SK-N-SH (cell line): ENCODE measurements at regions not wholly inside any gene's neighbourhood (a gene's known extent, or its start where the extent isn't known, plus 50 kb on each side); places are given as distances from the start of the nearest gene placed in this dataset.

Experiments
- CTCF ChIA-PET: fragments of 300-600, 350-600 bp; formaldehyde crosslinking; extraction: SDS; loops from one replicate; lab custom pipeline; 2021; lab: Yijun Ruan, JAX
- POLR2A ChIA-PET: fragments of 350-600 bp; sonication (Branson Sonifier 250); formaldehyde crosslinking; extraction: SDS; loops from one replicate; lab custom pipeline; 2020; ENCODE audit warnings: antibody characterized with exemption, inconsistent platforms; lab: Yijun Ruan, JAX
- DNase-seq: peaks from one replicate; pipeline ENCODE4 v3.0.0; 2012
- H2AFZ ChIP-seq: fragments of 200-600 bp; sonication (generic); 2 replicates; pipeline ENCODE4 v1.8.1; 2016; ENCODE audit warnings: antibody characterized with exemption, mild to moderate bottlenecking, low read depth
- H3F3A ChIP-seq: fragments of 200-600 bp; sonication (generic); replicated peaks from 2 replicates; pipeline ENCODE3; 2016; ENCODE audit warnings: antibody characterized with exemption, mild to moderate bottlenecking; ENCODE audit not compliant: insufficient read depth
- H3K27ac ChIP-seq, 2 experiments: fragments of 200-500 bp in 1 of 2; fragments of 200-600 bp in 1 of 2; sonication (Bioruptor generic) in 1 of 2; sonication (generic), shearing (Covaris generic) in 1 of 2; 2 replicates each; pipeline versions ENCODE4 v1.5.1 to v1.6.1; 2014 to 2016; ENCODE audit warnings: low read depth in 2 of 2, inconsistent platforms in 1 of 2, low read length in 1 of 2, mild to moderate bottlenecking in 1 of 2, mixed read lengths in 1 of 2
- H3K27me3 ChIP-seq: fragments of 200-600 bp; sonication (generic), shearing (Covaris generic); 2 replicates; pipeline ENCODE4 v1.6.1; 2016; ENCODE audit warnings: mixed run types; ENCODE audit not compliant: insufficient read depth
- H3K36me3 ChIP-seq, 2 experiments: fragments of 200-500 bp in 1 of 2; fragments of 200-600 bp in 1 of 2; sonication (Bioruptor generic) in 1 of 2; sonication (generic) in 1 of 2; replicated peaks in 1 of 2; 2 replicates each; pipeline versions ENCODE3 to v1.5.1; 2014 to 2016; ENCODE audit warnings: low read length in 1 of 2, mild to moderate bottlenecking in 1 of 2; ENCODE audit not compliant: insufficient read depth in 2 of 2, control insufficient read depth in 1 of 2
- H3K4me1 ChIP-seq, 2 experiments: fragments of 200-500 bp in 1 of 2; fragments of 200-600 bp in 1 of 2; sonication (Bioruptor generic) in 1 of 2; sonication (generic), shearing (Covaris generic) in 1 of 2; 2 replicates each; pipeline versions ENCODE4 v1.5.1 to v1.6.1; 2014 to 2016; ENCODE audit warnings: low read depth in 1 of 2, low read length in 1 of 2, mixed run types in 1 of 2; ENCODE audit not compliant: insufficient read depth in 2 of 2, control insufficient read depth in 1 of 2
- H3K4me2 ChIP-seq: fragments of 200-600 bp; sonication (generic), shearing (Covaris generic); 2 replicates; pipeline ENCODE4 v1.6.1; 2017; ENCODE audit warnings: mixed run types
- H3K4me3 ChIP-seq, 2 experiments: fragments of 200-500 bp in 1 of 2; fragments of 200-600 bp in 1 of 2; sonication (Bioruptor generic) in 1 of 2; sonication (generic), shearing (Covaris generic) in 1 of 2; 2 replicates each; pipeline versions ENCODE4 v1.5.1 to v1.8.1; 2014 to 2016; ENCODE audit warnings: low read depth in 2 of 2, inconsistent platforms in 1 of 2, low read length in 1 of 2, mild to moderate bottlenecking in 1 of 2, mixed read lengths in 1 of 2, moderate library complexity in 1 of 2
- H3K79me2 ChIP-seq: fragments of 200-600 bp; sonication (generic); 2 replicates; pipeline ENCODE4 v1.8.1; 2017; ENCODE audit warnings: mild to moderate bottlenecking; ENCODE audit not compliant: insufficient read depth
- H3K9ac ChIP-seq: fragments of 200-600 bp; sonication (generic); 2 replicates; pipeline ENCODE4 v1.6.1; 2017; ENCODE audit warnings: mixed run types
- H3K9me2 ChIP-seq: fragments of 200-600 bp; sonication (generic); 2 replicates; pipeline ENCODE4 v1.6.1; 2017; ENCODE audit warnings: mixed run types
- H3K9me3 ChIP-seq: fragments of 200-600 bp; sonication (generic); 2 replicates; pipeline ENCODE4 v1.6.1; 2017; ENCODE audit warnings: mixed run types, mild to moderate bottlenecking, moderate library complexity
- H4K20me1 ChIP-seq: fragments of 200-600 bp; sonication (generic); 2 replicates; pipeline ENCODE4 v1.6.1; 2017; ENCODE audit warnings: mild to moderate bottlenecking, mixed run types; ENCODE audit not compliant: insufficient read depth
- ELF1 ChIP-seq: IDR thresholded peaks from 2 replicates; pipeline ENCODE4 v1.4.0; 2012
- EP300 ChIP-seq, 2 experiments: IDR thresholded peaks; 2 replicates each; pipeline versions ENCODE4 v1.4.0 to v1.6.1; 2012; ENCODE audit warnings: borderline replicate concordance in 1 of 2, low read depth in 1 of 2, low read length in 1 of 2
- EZH2phosphoT487 ChIP-seq: fragments of 200-600 bp; sonication (generic); IDR thresholded peaks from 2 replicates; pipeline ENCODE4 v1.6.1; 2017; ENCODE audit warnings: low read depth, mixed run types, mild to moderate bottlenecking, antibody characterized with exemption, moderate library complexity, borderline replicate concordance
- FOSL2 ChIP-seq: IDR thresholded peaks from 2 replicates; pipeline ENCODE4 v1.4.0; 2012; ENCODE audit warnings: low read depth, mild to moderate bottlenecking, moderate library complexity, borderline replicate concordance
- FOXJ3 ChIP-seq: sonication (generic); formaldehyde crosslinking; IDR thresholded peaks from 2 replicates; pipeline ENCODE4 v1.5.1; 2020; ENCODE audit warnings: mild to moderate bottlenecking, missing genetic modification reagents
- FOXM1 ChIP-seq: IDR thresholded peaks from 2 replicates; pipeline ENCODE4 v1.4.0; 2012; ENCODE audit warnings: low read depth, mild to moderate bottlenecking
- GABPA ChIP-seq: IDR thresholded peaks from 2 replicates; pipeline ENCODE4 v1.4.0; 2012; ENCODE audit warnings: low read depth, mild to moderate bottlenecking
- MEF2A ChIP-seq: IDR thresholded peaks from 2 replicates; pipeline ENCODE4 v1.4.0; 2012; ENCODE audit warnings: low read depth, borderline replicate concordance
- MXI1 ChIP-seq: IDR thresholded peaks from 2 replicates; pipeline ENCODE4 v1.6.1; 2012; ENCODE audit warnings: mild to moderate bottlenecking, low read depth, low read length, improper control_type of control experiment
- NFIC ChIP-seq: IDR thresholded peaks from 2 replicates; pipeline ENCODE4 v1.4.0; 2012; ENCODE audit warnings: borderline replicate concordance
- NRF1 ChIP-seq: IDR thresholded peaks from 2 replicates; pipeline ENCODE4 v1.6.1; 2012; ENCODE audit warnings: low read depth, mild to moderate bottlenecking, low read length
- SMC3 ChIP-seq: IDR thresholded peaks from 2 replicates; pipeline ENCODE4 v1.6.1; 2012; ENCODE audit warnings: low read depth, low read length, improper control_type of control experiment
- TAF1 ChIP-seq: IDR thresholded peaks from 2 replicates; pipeline ENCODE4 v1.6.1; 2012; ENCODE audit warnings: low read depth, mild to moderate bottlenecking, low read length, moderate library complexity, borderline replicate concordance
- TCF12 ChIP-seq: IDR thresholded peaks from 2 replicates; pipeline ENCODE4 v1.4.0; 2012
- TEAD4 ChIP-seq: IDR thresholded peaks from 2 replicates; pipeline ENCODE4 v1.4.0; 2012; ENCODE audit warnings: mild to moderate bottlenecking, borderline replicate concordance; ENCODE audit not compliant: insufficient read depth
- WGBS: methylation state at CpG from one replicate; pipeline ENCODE4 v1.1.6; 2017; ENCODE audit warnings: low lambda C conversion rate; 5-methylcytosine and 5-hydroxymethylcytosine counted together
- TF ChIP-seq, protein P1 (sequence below): IDR thresholded peaks from 2 replicates; pipeline ENCODE4; 2012
- TF ChIP-seq, protein P2 (sequence below): IDR thresholded peaks from 2 replicates; pipeline ENCODE4 v1.4.0; 2012; ENCODE audit warnings: low read depth, borderline replicate concordance
- TF ChIP-seq, protein P3 (sequence below): IDR thresholded peaks from 2 replicates; pipeline ENCODE4 v1.4.0; 2012; ENCODE audit warnings: low read depth, borderline replicate concordance

DNA sequence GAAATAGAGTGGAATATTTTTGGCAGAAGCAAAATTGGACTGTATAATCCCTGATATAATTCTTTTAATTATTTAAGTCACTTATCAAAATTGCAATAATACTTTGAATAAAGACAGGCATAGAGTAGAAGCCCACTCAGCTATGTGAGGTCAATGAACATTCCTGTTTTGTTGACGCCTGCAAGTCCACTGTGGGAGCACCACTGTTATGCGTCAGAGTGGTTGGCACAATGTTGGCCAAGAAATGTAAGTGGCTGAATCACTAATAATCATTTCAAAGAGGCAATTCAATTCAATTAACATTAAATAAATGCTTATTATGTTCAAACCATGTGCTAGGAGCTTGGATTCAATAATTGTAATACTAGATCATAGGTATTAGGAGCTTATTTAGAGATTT lies 221.0 kb downstream of the SPCS3 start:
- Histone ChIP-seq H4K20me1 (no peaks in the 10 kb centered on the region), H3K9ac (no peak overlapping the region), H3K27me3 (peaks cover 11% of the 10 kb centered on the region; the same call in 1 of the 2 replicates), H3K9me2 (no peaks in the 10 kb centered on the region), H3F3A (peaks cover 16% of the 10 kb centered on the region), H3K79me2 (no peaks in the 10 kb centered on the region), H2AFZ (no peak overlapping the region), H3K4me3 (no peak overlapping the region), H3K36me3 (no peaks in the 10 kb centered on the region), H3K9me3 (no peaks in the 10 kb centered on the region), H3K4me1 (peaks cover 0 to 3% of the 10 kb centered on the region in 2 experiments; a peak in 1 of 4 replicates), H3K27ac (peak overlapping the region; percentile 40 to 57; a peak in 3 of 4 replicates), H3K4me2 (no peak overlapping the region)
- 0 out of 2 replicates have a peak, but pooled peaks have one; percentile 17 for TF ChIP-seq FOSL2
- TF ChIP-seq TCF12, result peak; percentile 25; the same call in 1 of the 2 replicates
- TF ChIP-seq TEAD4, result 0 out of 2 replicates have a peak, but pooled peaks have one; percentile 23
- TF ChIP-seq SMC3, result no peak
- 0 out of 2 replicates have a peak, but pooled peaks have one; percentile 12 for TF ChIP-seq NFIC
- no peak for TF ChIP-seq TAF1
- no peak for TF ChIP-seq MXI1
- WGBS, result 20% methylated on average over 2 of the region's 2 CpGs
- DNase-seq, result no peak
- CTCF ChIA-PET, result no interaction called here
- POLR2A ChIA-PET, result no interaction called here

DNA sequence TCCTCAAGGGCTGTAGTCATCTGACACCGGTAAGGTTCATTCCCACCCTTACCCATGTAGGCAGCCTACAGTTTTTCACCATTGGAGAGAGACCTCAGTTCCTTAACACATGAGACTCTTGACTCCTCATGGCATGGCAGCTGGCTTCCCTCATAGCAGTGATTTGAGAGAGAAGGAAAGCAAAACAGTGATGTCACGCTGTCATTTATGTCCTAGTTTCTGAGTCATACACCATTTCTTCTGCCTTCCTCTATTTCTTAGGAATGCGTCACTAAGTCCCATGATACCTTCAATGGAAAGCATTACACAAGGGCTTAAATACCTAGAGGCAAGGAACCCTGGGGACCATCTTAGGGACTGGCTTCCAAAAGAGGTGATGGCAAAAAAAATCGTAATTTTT lies 226.1 kb downstream of the SPCS3 start:
- Histone ChIP-seq H3K79me2 (no peaks in the 10 kb centered on the region), H4K20me1 (no peaks in the 10 kb centered on the region), H3K4me3 (no peak overlapping the region), H3K4me1 (peaks cover 0 to 11% of the 10 kb centered on the region in 2 experiments; a peak in 2 of 4 replicates), H2AFZ (no peak overlapping the region), H3K9me2 (no peaks in the 10 kb centered on the region), H3K9me3 (no peaks in the 10 kb centered on the region), H3F3A (peaks cover 20% of the 10 kb centered on the region), H3K4me2 (no peak overlapping the region), H3K27me3 (peaks cover 14% of the 10 kb centered on the region; the same call in 1 of the 2 replicates), H3K9ac (no peak overlapping the region), H3K27ac (peak overlapping the region in 1 of 2 experiments; percentile 85; a peak in 1 of 4 replicates), H3K36me3 (no peaks in the 10 kb centered on the region)
- POLR2A ChIA-PET, result no interaction called here
- DNase-seq, result no peak
- WGBS, result 10% methylated on average over 4 of the region's 4 CpGs
- CTCF ChIA-PET, result no interaction called here
- TF ChIP-seq FOXJ3 (CRISPR knock-in tag) (no peak), TAF1 (no peak), ELF1 (no peak), GABPA (no peak), NRF1 (no peak), FOXM1 (no peak), MEF2A (no peak), MXI1 (no peak), EP300 (IDR thresholded peaks at IDR 0.05; ENCODE audit: borderline replicate concordance in 1 of 2, low read depth in 1 of 2, low read length in 1 of 2) (no peak), EZH2phosphoT487 (no peak)
- TF ChIP-seq, protein P1, sequence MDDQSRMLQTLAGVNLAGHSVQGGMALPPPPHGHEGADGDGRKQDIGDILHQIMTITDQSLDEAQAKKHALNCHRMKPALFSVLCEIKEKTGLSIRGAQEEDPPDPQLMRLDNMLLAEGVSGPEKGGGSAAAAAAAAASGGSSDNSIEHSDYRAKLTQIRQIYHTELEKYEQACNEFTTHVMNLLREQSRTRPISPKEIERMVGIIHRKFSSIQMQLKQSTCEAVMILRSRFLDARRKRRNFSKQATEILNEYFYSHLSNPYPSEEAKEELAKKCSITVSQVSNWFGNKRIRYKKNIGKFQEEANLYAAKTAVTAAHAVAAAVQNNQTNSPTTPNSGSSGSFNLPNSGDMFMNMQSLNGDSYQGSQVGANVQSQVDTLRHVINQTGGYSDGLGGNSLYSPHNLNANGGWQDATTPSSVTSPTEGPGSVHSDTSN, result no peak
- TF ChIP-seq, protein P2, sequence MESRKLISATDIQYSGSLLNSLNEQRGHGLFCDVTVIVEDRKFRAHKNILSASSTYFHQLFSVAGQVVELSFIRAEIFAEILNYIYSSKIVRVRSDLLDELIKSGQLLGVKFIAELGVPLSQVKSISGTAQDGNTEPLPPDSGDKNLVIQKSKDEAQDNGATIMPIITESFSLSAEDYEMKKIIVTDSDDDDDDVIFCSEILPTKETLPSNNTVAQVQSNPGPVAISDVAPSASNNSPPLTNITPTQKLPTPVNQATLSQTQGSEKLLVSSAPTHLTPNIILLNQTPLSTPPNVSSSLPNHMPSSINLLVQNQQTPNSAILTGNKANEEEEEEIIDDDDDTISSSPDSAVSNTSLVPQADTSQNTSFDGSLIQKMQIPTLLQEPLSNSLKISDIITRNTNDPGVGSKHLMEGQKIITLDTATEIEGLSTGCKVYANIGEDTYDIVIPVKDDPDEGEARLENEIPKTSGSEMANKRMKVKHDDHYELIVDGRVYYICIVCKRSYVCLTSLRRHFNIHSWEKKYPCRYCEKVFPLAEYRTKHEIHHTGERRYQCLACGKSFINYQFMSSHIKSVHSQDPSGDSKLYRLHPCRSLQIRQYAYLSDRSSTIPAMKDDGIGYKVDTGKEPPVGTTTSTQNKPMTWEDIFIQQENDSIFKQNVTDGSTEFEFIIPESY, result no peak
- TF ChIP-seq, protein P3, sequence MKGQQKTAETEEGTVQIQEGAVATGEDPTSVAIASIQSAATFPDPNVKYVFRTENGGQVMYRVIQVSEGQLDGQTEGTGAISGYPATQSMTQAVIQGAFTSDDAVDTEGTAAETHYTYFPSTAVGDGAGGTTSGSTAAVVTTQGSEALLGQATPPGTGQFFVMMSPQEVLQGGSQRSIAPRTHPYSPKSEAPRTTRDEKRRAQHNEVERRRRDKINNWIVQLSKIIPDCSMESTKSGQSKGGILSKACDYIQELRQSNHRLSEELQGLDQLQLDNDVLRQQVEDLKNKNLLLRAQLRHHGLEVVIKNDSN, result no peak
